HG03175 (cell line): ENCODE measurements at regions not wholly inside any gene's neighbourhood (a gene's known extent, or its start where the extent isn't known, plus 50 kb on each side); places are given as distances from the start of the nearest gene placed in this dataset.
"Not testable (repeated sequence)": the region's sequence is repeated elsewhere in the genome, so short reads cannot be mapped to it uniquely, and the experiment has no call there.

Experiments
- ATAC-seq: cut with Tn5 transposase; IDR thresholded peaks from one replicate; pipeline ENCODE4 v1.9.1; 2021; ENCODE audit warnings: mild to moderate bottlenecking, moderate library complexity; ENCODE audit not compliant: unreplicated experiment

GRCh38 chr10:121316432-121316831 is 281.8 kb downstream of the FGFR2 start:
- no peak for ATAC-seq

DNA sequence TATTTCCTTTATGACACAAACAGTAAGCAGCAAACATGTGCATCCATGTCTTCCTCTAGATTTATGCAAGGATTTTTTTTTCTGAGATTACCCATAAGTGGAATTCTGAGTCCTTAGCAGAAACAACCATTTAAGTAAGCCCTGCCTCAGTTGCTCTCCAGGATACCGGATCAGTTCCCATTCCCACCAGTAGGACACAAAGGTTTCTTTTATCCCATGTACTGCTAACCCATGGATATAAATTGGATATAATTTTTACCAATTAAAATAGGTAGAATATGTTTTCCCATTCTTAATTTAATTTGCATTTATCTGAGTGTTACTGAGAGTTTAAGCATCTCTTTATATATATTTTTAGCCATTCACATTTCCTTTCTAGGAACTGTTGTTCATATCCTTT is 280.9 kb downstream of the FGFR2 start:
- ATAC-seq, result no peak

DNA sequence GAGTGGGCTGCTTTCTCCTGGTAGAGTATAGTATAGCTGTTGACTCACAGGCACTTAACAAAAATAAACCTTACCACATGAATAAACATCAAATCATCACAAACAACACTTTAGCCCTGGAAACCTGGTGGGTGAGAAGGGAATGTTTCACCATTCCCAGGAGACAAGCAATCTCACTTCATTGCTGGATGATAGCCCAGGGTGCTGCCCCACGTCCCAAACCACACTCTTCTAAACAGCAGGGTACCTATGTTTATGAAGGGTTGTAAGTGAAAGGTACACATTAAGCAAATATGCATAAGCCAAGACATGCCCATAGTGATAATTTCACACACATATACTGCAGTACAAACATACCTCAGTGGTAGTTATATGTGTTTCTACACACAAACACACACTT is 276.2 kb downstream of the FGFR2 start:
- ATAC-seq, result no peak

DNA sequence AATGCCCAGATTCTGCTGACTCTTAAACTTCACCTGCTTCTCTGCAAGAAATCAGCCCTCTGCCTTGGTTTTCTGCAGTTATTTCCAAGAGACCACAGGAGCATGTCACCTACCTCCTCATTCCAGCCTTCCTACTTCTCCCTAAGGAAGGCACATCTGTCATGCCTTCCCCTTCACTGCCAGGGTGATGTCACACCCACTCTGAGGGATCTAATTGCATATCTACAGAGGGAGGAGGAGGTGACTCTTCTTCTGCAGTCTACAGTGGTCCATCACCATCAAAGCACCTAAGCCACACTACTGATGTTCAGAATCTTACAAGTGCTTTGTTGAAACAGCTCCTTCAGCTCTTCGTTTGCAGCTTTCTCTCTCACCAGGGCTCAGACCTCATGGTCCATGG is 275.5 kb downstream of the FGFR2 start:
- no peak for ATAC-seq

DNA sequence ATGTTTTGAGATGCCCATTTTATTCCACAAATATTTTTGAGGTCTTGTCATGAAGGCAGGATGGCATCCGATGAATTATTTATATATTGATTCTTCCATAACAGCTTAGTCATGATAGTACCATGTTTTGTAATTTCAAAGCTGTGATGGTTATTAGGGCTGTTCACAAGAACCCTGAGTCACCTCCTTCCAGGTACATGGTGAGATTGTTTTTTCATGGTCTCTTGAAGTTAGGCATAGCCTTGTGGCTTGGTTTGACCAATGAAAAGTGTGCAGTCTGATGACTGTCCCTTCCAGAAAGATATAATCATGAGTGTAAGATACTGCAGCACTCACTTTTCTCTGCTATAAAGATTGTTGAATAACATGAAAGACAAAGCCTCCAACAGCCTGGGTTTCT is 274.8 kb downstream of the FGFR2 start:
- ATAC-seq, result no peak

GRCh38 chr10:121324678-121325213 is 273.5 kb downstream of the FGFR2 start:
- ATAC-seq, result no peak

DNA sequence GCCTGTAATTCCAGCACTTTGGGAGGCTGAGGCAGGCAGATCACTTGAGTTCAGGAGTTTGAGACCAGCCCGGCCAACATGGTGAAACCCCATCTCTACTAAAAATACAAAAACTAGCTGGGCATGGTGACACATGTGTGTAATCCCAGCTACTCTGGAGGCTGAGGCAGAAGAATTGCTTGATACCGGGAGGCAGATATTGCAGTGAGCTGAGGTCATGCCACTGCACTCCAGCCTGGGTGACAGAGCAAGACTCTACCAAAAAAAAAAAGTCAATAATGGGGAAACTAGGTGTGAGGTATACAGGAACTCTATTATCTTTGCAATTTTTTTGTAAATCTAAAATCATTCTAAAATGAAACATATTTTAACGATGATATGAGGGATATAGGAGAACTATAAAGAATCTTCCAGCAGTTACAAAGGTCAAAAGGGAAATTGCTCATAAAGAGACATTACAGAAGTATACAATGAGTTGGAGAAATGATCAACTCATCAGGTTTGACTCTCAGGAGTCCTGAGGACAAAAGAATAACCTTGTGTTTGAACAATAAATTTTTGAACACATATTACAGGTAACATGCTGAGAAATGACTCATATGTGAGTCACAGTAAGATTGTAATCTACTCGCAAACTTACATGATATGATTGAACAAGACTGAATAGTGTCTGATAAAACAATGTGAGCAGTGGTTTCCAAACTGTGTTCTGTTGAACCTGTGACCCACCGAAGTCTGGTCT is 272.6 kb downstream of the FGFR2 start:
- ATAC-seq, result no peak

GRCh38 chr10:121326905-121327304 is 271.3 kb downstream of the FGFR2 start:
- ATAC-seq, result no peak

- ATAC-seq, result no peak
Observed at GRCh38 chr10:121327727-121328126, 270.5 kb downstream of the FGFR2 start.

DNA sequence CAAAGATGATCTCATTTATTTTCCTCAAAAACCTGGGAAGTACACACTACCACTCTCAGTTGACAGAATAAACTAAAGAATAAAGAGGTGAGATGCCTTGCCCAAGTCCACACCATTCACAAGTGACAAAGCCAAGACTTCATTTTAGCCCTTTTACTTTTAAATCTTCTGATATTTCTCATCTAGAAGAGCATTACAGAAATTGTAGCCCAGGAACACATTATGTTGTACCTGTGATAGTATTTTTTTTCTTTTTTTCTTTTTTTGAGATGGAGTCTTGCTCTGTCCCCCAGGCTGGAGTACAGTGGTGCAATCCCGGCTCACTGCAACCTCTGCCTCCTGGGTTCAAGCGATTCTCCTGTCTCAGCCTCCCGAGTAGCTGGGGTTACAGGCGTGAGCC is 268.6 kb downstream of the FGFR2 start:
- not testable (repeated sequence) for ATAC-seq

DNA sequence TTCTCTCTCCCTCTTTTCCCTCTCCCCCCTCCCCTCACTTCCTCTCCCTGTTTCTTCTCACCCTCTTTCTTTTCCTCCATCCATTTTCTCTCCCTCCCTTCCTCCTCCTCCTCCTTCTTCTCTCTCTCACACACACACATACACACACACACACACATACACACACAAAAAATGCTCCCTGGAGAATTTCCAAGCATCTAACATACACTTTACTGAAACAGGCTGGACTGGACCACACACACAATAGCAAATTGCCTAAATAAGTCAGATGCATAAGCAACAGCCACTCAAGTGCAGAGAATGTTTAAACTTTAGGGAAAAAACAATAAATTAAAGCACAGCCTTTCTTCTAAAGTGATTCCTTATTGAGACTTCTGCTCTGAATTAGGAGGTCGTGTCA is 267.7 kb downstream of the FGFR2 start:
- no peak for ATAC-seq

DNA sequence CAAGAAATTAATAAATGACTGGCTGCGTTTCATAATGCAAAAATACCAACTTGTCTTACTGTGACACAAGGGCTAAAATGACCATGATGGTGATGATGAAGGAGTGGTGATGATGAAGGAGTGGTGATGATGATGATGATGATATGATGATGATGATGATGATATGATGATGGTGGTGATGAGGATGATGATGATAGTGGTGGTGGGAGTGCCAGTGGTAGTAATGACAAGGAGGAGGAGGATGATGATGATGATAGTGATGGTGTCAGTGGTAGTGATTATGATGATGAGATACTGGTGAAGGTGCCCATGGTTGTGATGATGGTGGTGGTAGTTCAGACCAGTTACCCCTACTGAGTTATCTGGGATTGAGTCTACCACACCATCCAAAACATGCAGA is 265.9 kb downstream of the FGFR2 start:
- ATAC-seq, result no peak

GRCh38 chr10:121332829-121333765 is 265.1 kb downstream of the FGFR2 start:
- ATAC-seq, result no peak

- no peak for ATAC-seq
Observed at GRCh38 chr10:121335386-121335925, 262.8 kb downstream of the FGFR2 start.

- ATAC-seq, result no peak
Observed at GRCh38 chr10:121337427-121337826, 260.8 kb downstream of the FGFR2 start.

GRCh38 chr10:121338206-121338980 is 259.9 kb downstream of the FGFR2 start:
- no peak for ATAC-seq

DNA sequence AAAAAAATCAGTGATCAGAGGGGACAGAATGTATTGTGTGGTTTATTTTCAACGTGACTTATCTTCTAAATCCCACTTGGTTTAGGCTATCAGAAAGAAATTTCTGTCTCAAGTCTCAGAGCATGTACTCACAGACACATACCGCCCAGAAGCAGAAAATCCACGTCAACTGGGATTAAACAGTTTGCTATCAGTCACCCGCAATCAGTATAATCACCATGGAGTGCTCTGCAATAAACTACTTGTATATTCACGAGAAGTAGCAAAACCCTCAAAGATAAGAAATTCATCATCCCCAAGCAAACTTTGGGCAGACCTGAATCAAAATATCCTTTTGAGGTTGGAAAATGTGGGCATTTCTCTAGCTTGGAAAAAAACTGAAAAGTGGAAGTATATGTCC is 259.1 kb downstream of the FGFR2 start:
- no peak for ATAC-seq

DNA sequence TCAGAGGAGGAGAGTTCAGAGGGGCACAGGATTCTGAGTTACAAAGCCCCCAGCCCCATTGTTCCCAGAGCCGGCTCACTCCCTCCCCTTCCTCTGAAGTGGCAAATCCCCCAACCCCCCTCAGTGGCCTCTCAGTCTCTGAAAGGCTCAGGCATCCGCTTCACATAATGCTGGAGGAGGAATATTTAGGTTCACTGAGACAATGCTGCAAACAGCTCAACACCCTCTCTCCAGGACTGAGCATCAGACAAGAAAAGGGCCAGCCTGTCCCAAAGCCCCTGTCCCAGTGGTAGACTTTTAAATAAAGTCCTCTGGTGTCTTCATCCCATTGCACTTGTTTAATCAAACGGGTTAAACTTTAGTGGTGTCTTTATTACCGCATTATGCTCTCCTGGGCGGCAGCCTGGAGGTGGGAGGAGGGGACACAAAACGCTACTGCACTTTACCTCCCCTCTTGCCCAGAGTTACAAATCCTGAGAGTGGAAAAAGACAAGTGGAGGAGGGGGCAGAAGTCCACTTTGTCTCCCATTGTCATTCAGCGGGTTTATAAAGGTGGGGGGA is 257.9 kb downstream of the FGFR2 start:
- no peak for ATAC-seq

DNA sequence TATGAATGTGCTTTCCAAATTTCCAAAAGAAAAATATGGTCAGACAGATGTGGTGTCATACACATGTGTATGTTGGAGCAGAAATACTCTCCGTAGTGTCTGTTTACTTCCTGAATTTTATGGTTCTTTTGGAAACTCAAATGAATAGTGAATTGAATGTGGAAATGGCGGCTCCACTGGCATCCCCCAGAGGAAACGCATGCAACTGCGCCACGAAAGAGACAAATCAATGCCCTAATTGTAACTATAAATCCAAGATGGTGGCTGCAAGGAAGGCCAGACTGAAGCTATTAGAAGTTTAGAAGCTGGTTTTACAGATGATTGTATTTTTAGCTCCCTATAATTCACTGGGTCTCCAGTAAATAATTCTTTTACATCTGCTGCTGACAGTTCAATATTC is 246.7 kb downstream of the FGFR2 start:
- ATAC-seq, result no peak

GRCh38 chr10:121352231-121352855 is 245.9 kb downstream of the FGFR2 start:
- ATAC-seq, result no peak
